ENCODE measurements at regions not wholly inside any gene's neighbourhood (a gene's known extent, or its start where the extent isn't known, plus 50 kb on each side); places are given as distances from the start of the nearest gene placed in this dataset.

DNA sequence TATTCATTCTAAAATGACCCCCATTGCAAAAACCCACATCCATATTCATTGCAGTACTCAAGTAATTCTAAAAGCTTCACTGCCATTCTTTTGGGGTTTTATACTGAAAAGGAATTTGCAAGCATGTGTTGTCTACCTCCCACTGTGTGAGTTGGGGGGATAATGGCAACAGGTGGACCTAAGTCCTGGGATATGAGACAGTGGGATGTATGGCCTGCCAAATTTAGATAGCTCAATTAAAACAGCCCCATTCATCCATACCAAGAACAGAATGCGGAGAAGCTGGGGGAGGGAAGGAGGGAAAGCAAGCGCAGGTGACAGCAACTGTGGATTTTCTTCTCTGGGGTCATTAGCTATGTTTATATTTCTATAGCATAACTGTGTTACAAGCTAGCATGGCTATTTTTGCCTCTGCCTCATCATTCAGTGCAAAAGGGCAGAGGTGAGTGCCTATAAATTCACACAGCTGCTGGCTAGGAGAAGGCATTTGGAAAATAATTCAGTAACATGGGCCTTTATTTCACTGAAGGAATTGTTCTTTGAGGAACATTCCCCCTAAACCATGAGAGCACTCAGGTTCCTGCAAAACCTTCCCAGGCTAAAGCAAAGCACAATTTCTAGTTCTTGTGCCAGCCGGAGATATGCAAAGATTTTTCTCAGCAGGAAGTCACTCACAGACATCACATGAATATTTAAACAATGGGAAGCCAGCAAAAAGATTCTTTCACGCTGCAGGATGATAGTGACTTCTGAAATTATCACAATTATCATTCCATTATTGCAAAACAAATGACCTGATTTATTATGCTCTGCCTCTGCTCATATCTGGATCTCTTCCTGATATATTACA is 393.9 kb upstream of the ACVR2A start:
- intact Hi-C loops (cut with micrococcal nuclease) = no loop called here
- no peaks in the 10 kb centered on the region for H3K27me3 Mint-ChIP-seq (ENCODE audit: insufficient read depth)

DNA sequence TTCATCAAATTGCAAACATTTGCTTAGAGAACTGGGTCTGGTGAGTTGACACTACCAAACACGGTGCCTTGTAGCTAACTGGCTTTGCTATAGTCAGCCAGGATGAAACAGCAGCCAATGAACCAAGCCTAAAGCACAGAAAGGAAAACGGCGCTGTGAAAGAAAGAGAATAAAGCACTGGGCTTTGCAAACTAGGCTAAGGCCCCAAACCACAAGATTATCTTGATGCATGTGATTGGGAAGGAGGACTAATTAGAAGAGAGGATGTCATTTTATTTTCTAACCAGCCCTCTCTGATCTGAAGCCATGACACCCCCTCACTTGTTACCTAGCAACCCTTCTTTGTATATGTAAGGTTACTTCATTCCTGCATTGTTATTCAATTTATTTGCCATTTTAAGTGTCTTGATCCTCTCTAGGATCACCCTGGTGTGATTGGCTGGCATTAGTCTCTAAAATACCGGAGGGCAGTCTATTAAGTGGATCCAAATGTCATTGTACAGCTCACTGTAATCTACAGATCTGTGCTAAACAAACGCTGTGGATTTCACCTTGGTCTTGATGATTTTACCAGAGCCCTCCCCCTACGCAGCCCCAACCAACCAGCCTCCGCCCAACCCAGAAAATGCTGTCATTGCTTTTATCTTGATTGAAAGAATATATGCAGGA is 395.4 kb upstream of the ACVR2A start:
- intact Hi-C loops (cut with micrococcal nuclease) = no loop called here
- Mint-ChIP-seq H3K4me3 (no peak overlapping the region), H3K36me3 (ENCODE audit: low read depth) (peaks cover 2% of the 10 kb centered on the region), H3K27ac (peak overlapping the region; percentile 18), H3K9me3 (peaks cover 7% of the 10 kb centered on the region), H3K4me1 (ENCODE audit: low read depth) (peaks cover 12% of the 10 kb centered on the region), H3K27me3 (ENCODE audit: insufficient read depth) (no peaks in the 10 kb centered on the region)
- no peak for DNase-seq (ENCODE audit: low spot score)

More for the DNA sequence above, 393.9 kb upstream of the ACVR2A start:
- peaks cover 12% of the 10 kb centered on the region for H3K4me1 Mint-ChIP-seq (ENCODE audit: low read depth)
- DNase-seq (ENCODE audit: low spot score) = no peak
- no peak overlapping the region for H3K4me3 Mint-ChIP-seq
- no peak overlapping the region for H3K27ac Mint-ChIP-seq
- peaks cover 3% of the 10 kb centered on the region for H3K36me3 Mint-ChIP-seq (ENCODE audit: low read depth)
- H3K9me3 Mint-ChIP-seq = peaks cover 2% of the 10 kb centered on the region

DNA sequence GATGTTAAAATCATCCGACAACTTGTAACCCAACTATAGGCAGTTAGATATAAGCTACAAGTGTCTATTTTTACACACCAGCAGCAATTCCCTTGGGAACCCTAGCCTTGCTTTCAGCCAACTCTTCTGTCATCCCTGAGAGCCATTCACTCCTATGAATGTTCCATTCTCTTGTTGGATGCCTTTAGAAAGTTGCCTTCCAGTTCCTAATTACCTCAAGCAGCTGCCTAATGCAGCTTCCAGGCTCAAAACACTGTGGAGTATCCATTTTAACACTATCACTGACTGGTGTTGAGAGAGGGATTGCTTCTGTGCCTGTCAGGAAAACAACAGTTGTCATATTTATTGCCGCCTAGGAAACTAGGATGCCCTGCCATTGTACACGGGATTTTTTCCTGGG is 402.0 kb upstream of the ACVR2A start:
- Mint-ChIP-seq H3K4me1 (ENCODE audit: low read depth) (no peaks in the 10 kb centered on the region), H3K27ac (no peak overlapping the region), H3K36me3 (ENCODE audit: low read depth) (no peaks in the 10 kb centered on the region), H3K27me3 (ENCODE audit: insufficient read depth) (peaks cover 2% of the 10 kb centered on the region), H3K9me3 (peaks cover 10% of the 10 kb centered on the region), H3K4me3 (no peak overlapping the region)
- intact Hi-C loops (cut with micrococcal nuclease) = no loop called here
- DNase-seq (ENCODE audit: low spot score) = no peak

DNA sequence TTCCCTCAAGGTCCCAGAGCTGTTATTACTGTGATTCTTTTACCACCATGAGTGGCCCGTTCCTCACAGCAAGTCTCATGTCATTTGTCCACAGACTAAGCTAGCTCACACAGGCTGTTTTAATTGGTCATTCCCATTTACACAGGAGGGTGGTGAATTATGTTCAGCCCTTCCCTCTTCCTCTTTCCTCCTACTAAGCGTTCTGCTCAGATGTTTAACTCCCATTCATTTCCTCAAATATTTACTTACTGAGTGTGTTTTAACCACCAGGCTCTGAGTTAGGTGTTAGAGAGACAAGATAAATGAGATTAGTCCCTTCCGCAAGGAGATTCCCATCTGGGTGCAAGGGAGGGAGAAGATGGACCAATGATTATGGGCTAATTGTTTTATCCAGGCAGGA is 403.6 kb upstream of the ACVR2A start:
- no peak overlapping the region for H3K27ac Mint-ChIP-seq
- no peaks in the 10 kb centered on the region for H3K36me3 Mint-ChIP-seq (ENCODE audit: low read depth)
- intact Hi-C loops (cut with micrococcal nuclease) = no loop called here
- H3K27me3 Mint-ChIP-seq (ENCODE audit: insufficient read depth) = peaks cover 2% of the 10 kb centered on the region
- H3K9me3 Mint-ChIP-seq = peaks cover 13% of the 10 kb centered on the region
- no peaks in the 10 kb centered on the region for H3K4me1 Mint-ChIP-seq (ENCODE audit: low read depth)
- no peak overlapping the region for H3K4me3 Mint-ChIP-seq
- no peak for DNase-seq (ENCODE audit: low spot score)

DNA sequence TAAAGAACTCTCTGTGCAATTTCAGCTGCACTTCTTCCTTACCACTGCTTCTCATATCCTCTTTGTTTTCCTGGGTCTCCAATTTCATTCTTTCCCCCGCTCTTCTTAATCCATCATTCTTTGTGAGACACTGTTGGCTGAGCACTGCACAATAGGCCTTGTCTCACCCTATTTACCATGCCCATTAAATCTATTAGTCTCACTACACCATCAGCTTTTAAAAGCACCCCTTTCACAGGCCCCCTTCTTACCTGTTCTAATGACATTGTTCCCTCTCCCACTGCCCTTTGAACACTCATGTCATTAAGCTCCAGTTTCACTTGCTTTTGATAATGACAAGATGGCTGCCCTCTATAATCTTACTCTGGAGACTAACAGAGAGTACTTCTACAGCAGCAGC is 404.1 kb upstream of the ACVR2A start:
- no peak overlapping the region for H3K4me3 Mint-ChIP-seq
- H3K4me1 Mint-ChIP-seq (ENCODE audit: low read depth) = no peaks in the 10 kb centered on the region
- peaks cover 10% of the 10 kb centered on the region for H3K9me3 Mint-ChIP-seq
- peaks cover 2% of the 10 kb centered on the region for H3K27me3 Mint-ChIP-seq (ENCODE audit: insufficient read depth)
- intact Hi-C loops (cut with micrococcal nuclease) = no loop called here
- DNase-seq (ENCODE audit: low spot score) = no peak
- H3K36me3 Mint-ChIP-seq (ENCODE audit: low read depth) = no peaks in the 10 kb centered on the region
- no peak overlapping the region for H3K27ac Mint-ChIP-seq

DNA sequence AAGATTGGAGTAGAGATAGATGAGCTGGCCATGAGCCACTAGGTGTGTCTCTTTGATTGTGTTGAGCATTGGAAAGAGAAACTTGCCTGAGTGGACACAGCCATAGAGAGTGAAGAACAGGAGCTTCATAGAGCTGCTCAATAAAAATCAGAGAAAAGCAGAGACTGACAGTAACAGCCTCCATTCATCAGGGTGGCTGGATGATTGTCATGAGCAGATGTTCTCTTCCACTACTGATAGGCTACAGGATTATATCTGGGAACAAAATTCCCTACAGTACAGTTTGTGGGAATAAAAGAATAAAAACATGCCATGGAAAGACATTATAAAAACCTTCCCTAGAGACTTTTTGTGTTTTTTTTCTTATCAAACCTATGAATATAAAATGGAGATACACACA is 404.8 kb upstream of the ACVR2A start:
- no peaks in the 10 kb centered on the region for H3K4me1 Mint-ChIP-seq (ENCODE audit: low read depth)
- DNase-seq (ENCODE audit: low spot score) = no peak
- H3K4me3 Mint-ChIP-seq = no peak overlapping the region
- H3K27me3 Mint-ChIP-seq (ENCODE audit: insufficient read depth) = peaks cover 2% of the 10 kb centered on the region
- intact Hi-C loops (cut with micrococcal nuclease) = no loop called here
- no peak overlapping the region for H3K27ac Mint-ChIP-seq
- no peaks in the 10 kb centered on the region for H3K36me3 Mint-ChIP-seq (ENCODE audit: low read depth)
- peaks cover 10% of the 10 kb centered on the region for H3K9me3 Mint-ChIP-seq

DNA sequence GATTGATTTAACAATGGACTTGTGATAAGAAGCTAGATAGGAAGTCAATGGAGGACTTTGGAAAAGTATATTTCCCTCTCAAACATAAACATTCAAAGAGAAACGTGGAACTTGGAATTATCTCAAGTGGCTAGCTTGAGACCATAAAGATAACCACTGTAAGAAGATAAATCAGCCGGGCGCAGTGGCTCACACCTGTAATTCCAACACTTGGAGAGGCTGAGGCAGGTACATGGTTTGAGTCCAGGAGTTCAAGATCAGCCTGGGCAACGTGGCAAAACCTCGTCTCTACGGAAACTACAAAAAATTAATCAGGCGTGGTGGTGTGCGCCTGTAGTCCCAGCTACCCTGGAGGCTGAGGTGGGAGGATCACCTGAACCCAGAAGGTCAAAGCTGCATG is 405.9 kb upstream of the ACVR2A start:
- Mint-ChIP-seq H3K36me3 (ENCODE audit: low read depth) (no peaks in the 10 kb centered on the region), H3K4me1 (ENCODE audit: low read depth) (no peaks in the 10 kb centered on the region), H3K9me3 (peaks cover 3% of the 10 kb centered on the region), H3K27me3 (ENCODE audit: insufficient read depth) (no peaks in the 10 kb centered on the region), H3K27ac (no peak overlapping the region), H3K4me3 (no peak overlapping the region)
- intact Hi-C loops (cut with micrococcal nuclease) = no loop called here
- DNase-seq (ENCODE audit: low spot score) = no peak

DNA sequence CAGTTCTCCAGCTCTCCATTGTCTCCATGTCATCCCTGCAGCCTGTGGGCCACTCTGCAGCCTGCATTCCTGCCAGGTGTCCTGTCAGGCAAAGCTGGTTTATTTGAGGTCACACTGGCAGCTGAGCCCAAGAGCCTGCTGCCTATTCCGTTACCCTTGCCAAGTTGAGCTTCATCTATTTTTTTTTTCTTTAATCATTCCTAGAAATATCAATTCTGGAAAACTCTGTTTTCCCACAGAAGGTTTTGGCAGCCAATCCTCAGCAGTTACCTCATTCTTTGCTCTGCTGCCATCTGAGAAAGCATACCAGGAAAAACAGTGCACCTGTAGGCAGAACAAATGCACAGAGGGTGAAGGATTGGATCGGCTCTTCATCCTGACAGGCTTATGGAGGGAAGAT is 411.0 kb upstream of the ACVR2A start:
- H3K36me3 Mint-ChIP-seq (ENCODE audit: low read depth) = no peaks in the 10 kb centered on the region
- H3K27ac Mint-ChIP-seq = no peak overlapping the region
- peaks cover 3% of the 10 kb centered on the region for H3K9me3 Mint-ChIP-seq
- no peak for DNase-seq (ENCODE audit: low spot score)
- no peaks in the 10 kb centered on the region for H3K27me3 Mint-ChIP-seq (ENCODE audit: insufficient read depth)
- H3K4me1 Mint-ChIP-seq (ENCODE audit: low read depth) = no peaks in the 10 kb centered on the region
- intact Hi-C loops (cut with micrococcal nuclease) = no loop called here
- H3K4me3 Mint-ChIP-seq = no peak overlapping the region

DNA sequence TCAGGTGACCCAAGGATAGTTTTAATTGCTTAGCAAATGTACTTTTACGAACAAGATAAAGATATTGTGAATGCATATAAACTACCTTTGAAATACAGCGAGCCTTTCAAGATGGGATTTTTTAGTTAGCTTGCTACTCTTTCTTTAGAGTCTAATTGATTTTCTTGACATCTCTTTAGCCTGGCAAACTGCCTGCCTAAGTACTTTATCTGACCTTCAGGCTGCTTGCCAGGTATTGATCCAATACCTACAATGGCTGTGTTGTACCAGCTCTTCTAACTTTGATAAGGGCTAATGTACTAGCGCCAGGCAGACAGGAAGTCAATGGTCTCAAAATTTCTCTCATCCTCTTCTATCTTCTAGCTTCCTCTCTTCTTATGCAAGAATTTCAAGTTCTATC is 414.4 kb upstream of the ACVR2A start:
- Mint-ChIP-seq H3K4me1 (ENCODE audit: low read depth) (no peaks in the 10 kb centered on the region), H3K4me3 (no peak overlapping the region), H3K27me3 (ENCODE audit: insufficient read depth) (no peaks in the 10 kb centered on the region), H3K9me3 (no peaks in the 10 kb centered on the region), H3K27ac (no peak overlapping the region), H3K36me3 (ENCODE audit: low read depth) (no peaks in the 10 kb centered on the region)
- intact Hi-C loops (cut with micrococcal nuclease) = no loop called here
- DNase-seq (ENCODE audit: low spot score) = no peak

DNA sequence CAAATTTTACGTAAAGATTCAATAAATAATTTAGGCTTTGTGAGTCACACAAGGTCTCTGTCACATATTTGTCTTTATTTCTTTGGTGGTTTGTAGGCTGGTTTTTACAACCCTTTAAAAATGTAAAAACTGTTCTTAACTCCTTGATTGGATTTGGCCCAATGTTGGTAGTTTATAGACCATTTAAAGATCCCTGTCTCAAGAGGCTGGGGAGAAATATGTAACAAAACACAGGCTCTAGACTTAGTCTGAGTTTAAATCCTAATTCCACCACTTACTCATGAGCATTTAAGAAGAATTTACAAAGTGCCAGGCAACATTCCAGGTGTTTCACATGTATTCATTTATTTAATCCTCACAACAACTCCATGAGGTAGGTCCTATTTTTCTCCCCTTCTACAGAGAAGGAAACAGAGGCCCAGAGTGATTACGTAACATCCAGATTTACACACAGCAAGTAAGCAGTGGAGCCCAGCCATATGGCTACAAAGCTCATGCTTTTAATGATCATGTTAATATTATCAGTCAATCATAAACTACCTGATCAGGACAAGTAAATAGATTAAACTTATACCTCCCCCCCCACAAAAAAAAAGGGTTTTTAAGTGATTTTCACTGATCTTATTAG is 416.6 kb upstream of the ACVR2A start:
- Mint-ChIP-seq H3K9me3 (no peaks in the 10 kb centered on the region), H3K27ac (no peak overlapping the region), H3K27me3 (ENCODE audit: insufficient read depth) (no peaks in the 10 kb centered on the region), H3K4me1 (ENCODE audit: low read depth) (no peaks in the 10 kb centered on the region), H3K36me3 (ENCODE audit: low read depth) (no peaks in the 10 kb centered on the region), H3K4me3 (no peak overlapping the region)
- no peak for DNase-seq (ENCODE audit: low spot score)
- intact Hi-C loops (cut with micrococcal nuclease) = no loop called here

DNA sequence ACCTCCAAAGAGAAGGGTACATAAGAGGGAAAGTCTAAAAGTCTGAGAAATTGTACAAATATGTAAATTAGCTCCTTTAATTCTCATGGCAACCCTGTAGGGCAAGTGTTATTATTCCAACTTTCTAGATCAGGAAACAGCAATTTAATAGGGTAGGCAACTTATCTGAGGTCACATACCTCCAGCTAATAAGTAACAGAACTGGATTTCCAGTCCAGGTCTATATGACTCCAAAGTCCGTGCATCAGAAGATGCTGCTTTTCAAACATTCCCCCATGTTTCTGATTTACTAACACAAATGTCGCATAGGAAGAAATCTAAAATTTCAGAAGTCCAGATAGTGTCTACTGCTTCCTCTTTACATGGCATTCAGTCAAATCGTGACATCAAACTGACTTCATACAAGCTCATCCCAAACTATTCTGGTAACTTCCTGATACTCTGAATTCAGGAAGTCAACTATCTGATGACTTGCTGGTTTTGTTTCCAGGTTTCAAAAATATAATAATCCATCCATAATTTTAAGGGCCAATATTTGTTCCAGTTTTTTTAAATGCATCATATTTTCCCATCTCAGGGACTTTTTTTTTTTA is 419.3 kb upstream of the ACVR2A start:
- Mint-ChIP-seq H3K4me1 (ENCODE audit: low read depth) (no peaks in the 10 kb centered on the region), H3K9me3 (peaks cover 4% of the 10 kb centered on the region), H3K27me3 (ENCODE audit: insufficient read depth) (no peaks in the 10 kb centered on the region), H3K36me3 (ENCODE audit: low read depth) (no peaks in the 10 kb centered on the region), H3K4me3 (no peak overlapping the region), H3K27ac (no peak overlapping the region)
- no peak for DNase-seq (ENCODE audit: low spot score)
- intact Hi-C loops (cut with micrococcal nuclease) = no loop called here

DNA sequence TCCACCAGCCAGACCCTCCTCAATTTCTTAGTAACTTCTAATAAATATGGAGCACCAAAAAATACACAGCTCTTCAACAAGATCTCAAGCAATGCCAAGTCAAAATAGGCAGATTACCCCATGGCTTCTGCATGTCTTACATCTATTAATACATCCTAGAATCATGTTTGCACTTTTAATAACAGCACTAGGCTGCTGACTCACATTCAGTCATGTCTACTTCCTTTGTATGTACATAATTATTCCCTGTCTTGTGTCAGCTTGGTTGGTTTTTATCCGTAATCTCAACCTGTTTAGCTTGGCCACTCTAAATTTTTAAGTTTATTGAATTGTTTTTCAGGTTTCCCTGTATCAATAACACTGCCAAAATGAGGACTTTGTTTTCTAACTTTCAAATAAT is 420.1 kb upstream of the ACVR2A start:
- DNase-seq (ENCODE audit: low spot score) = no peak
- H3K9me3 Mint-ChIP-seq = peaks cover 7% of the 10 kb centered on the region
- H3K27me3 Mint-ChIP-seq (ENCODE audit: insufficient read depth) = no peaks in the 10 kb centered on the region
- H3K4me1 Mint-ChIP-seq (ENCODE audit: low read depth) = no peaks in the 10 kb centered on the region
- intact Hi-C loops (cut with micrococcal nuclease) = no loop called here
- H3K27ac Mint-ChIP-seq = no peak overlapping the region
- H3K4me3 Mint-ChIP-seq = no peak overlapping the region
- H3K36me3 Mint-ChIP-seq (ENCODE audit: low read depth) = no peaks in the 10 kb centered on the region

Data from activated T-helper 1 cell treated with anti-CD3 and anti-CD28 coated beads, Interleukin-12 subunit alpha, Interleukin-12 subunit beta, Interleukin-2, Interleukin-4 antibody, amounts not matched to agents 30 ng/mL and 10 ng/mL and 1 ng/mL, durations not matched to agents 14 hours and 24 hours and 36 hours (primary cell).